ENCODE measurements at regions not wholly inside any gene's neighbourhood (a gene's known extent, or its start where the extent isn't known, plus 50 kb on each side); places are given as distances from the start of the nearest gene placed in this dataset.

GRCh38 chr5:4313138-4313537, 717.5 kb downstream of the IRX1 start:
- Histone ChIP-seq H3K9me3 (ENCODE audit: severe bottlenecking) (no peaks in the 10 kb centered on the region), H3K4me3 (ENCODE audit: severe bottlenecking) (no peak overlapping the region), H3K36me3 (ENCODE audit: low read depth) (no peaks in the 10 kb centered on the region), H3K27ac (ENCODE audit: poor library complexity, severe bottlenecking) (no peak overlapping the region), H3K4me1 (ENCODE audit: insufficient read depth, poor library complexity, severe bottlenecking) (peaks cover 7% of the 10 kb centered on the region), H3K27me3 (ENCODE audit: insufficient read depth, poor library complexity, severe bottlenecking) (no peaks in the 10 kb centered on the region)
- no peak for TF ChIP-seq CTCF (IDR thresholded peaks at IDR 0.05; ENCODE audit: poor library complexity, severe bottlenecking)
- ATAC-seq (ENCODE audit: low read depth): peak; percentile 79
- no peak for DNase-seq (ENCODE audit: low spot score)

GRCh38 chr5:4319478-4320128, 724.0 kb downstream of the IRX1 start:
- ATAC-seq (ENCODE audit: low read depth): no peak
- H3K27ac ChIP-seq (ENCODE audit: poor library complexity, severe bottlenecking): no peak overlapping the region
- no peaks in the 10 kb centered on the region for H3K4me1 ChIP-seq (ENCODE audit: insufficient read depth, poor library complexity, severe bottlenecking)
- no peak overlapping the region for H3K4me3 ChIP-seq (ENCODE audit: severe bottlenecking)
- TF ChIP-seq CTCF (IDR thresholded peaks at IDR 0.05; ENCODE audit: poor library complexity, severe bottlenecking): no peak
- H3K27me3 ChIP-seq (ENCODE audit: insufficient read depth, poor library complexity, severe bottlenecking): no peaks in the 10 kb centered on the region
- DNase-seq (ENCODE audit: low spot score): no peak
- no peaks in the 10 kb centered on the region for H3K36me3 ChIP-seq (ENCODE audit: low read depth)
- H3K9me3 ChIP-seq (ENCODE audit: severe bottlenecking): peaks cover 2% of the 10 kb centered on the region

- no peaks in the 10 kb centered on the region for H3K4me1 ChIP-seq (ENCODE audit: insufficient read depth, poor library complexity, severe bottlenecking)
- no peak overlapping the region for H3K4me3 ChIP-seq (ENCODE audit: severe bottlenecking)
- no peak for DNase-seq (ENCODE audit: low spot score)
- no peaks in the 10 kb centered on the region for H3K36me3 ChIP-seq (ENCODE audit: low read depth)
- H3K27me3 ChIP-seq (ENCODE audit: insufficient read depth, poor library complexity, severe bottlenecking): no peaks in the 10 kb centered on the region
- H3K9me3 ChIP-seq (ENCODE audit: severe bottlenecking): peaks cover 4% of the 10 kb centered on the region
- ATAC-seq (ENCODE audit: low read depth): no peak
- no peak overlapping the region for H3K27ac ChIP-seq (ENCODE audit: poor library complexity, severe bottlenecking)
- TF ChIP-seq CTCF (IDR thresholded peaks at IDR 0.05; ENCODE audit: poor library complexity, severe bottlenecking): no peak
These were observed 734.7 kb downstream of the IRX1 start for GRCh38 chr5:4330327-4330726.

GRCh38 chr5:4335078-4335477, 739.4 kb downstream of the IRX1 start:
- Histone ChIP-seq H3K4me1 (ENCODE audit: insufficient read depth, poor library complexity, severe bottlenecking) (no peaks in the 10 kb centered on the region), H3K27me3 (ENCODE audit: insufficient read depth, poor library complexity, severe bottlenecking) (no peaks in the 10 kb centered on the region), H3K4me3 (ENCODE audit: severe bottlenecking) (no peak overlapping the region), H3K36me3 (ENCODE audit: low read depth) (no peaks in the 10 kb centered on the region), H3K9me3 (ENCODE audit: severe bottlenecking) (peaks cover 5% of the 10 kb centered on the region), H3K27ac (ENCODE audit: poor library complexity, severe bottlenecking) (no peak overlapping the region)
- ATAC-seq (ENCODE audit: low read depth) (no peak), DNase-seq (ENCODE audit: low spot score) (no peak)
- no peak for TF ChIP-seq CTCF (IDR thresholded peaks at IDR 0.05; ENCODE audit: poor library complexity, severe bottlenecking)

GRCh38 chr5:4337519-4337918, 741.9 kb downstream of the IRX1 start:
- Histone ChIP-seq H3K9me3 (ENCODE audit: severe bottlenecking) (peaks cover 3% of the 10 kb centered on the region), H3K4me3 (ENCODE audit: severe bottlenecking) (no peak overlapping the region), H3K27me3 (ENCODE audit: insufficient read depth, poor library complexity, severe bottlenecking) (no peaks in the 10 kb centered on the region), H3K27ac (ENCODE audit: poor library complexity, severe bottlenecking) (no peak overlapping the region), H3K4me1 (ENCODE audit: insufficient read depth, poor library complexity, severe bottlenecking) (no peaks in the 10 kb centered on the region), H3K36me3 (ENCODE audit: low read depth) (no peaks in the 10 kb centered on the region)
- ATAC-seq (ENCODE audit: low read depth): no peak
- TF ChIP-seq CTCF (IDR thresholded peaks at IDR 0.05; ENCODE audit: poor library complexity, severe bottlenecking): no peak
- DNase-seq (ENCODE audit: low spot score): no peak
